ENCODE measurements at regions not wholly inside any gene's neighbourhood (a gene's known extent, or its start where the extent isn't known, plus 50 kb on each side); places are given as distances from the start of the nearest gene placed in this dataset.

GRCh38 chr14:98598576-98598975, 673.4 kb downstream of the BCL11B start:
- ATAC-seq (ENCODE audit: low FRiP score) (no peak), DNase-seq (ENCODE audit: low spot score) (no peak)
- TF ChIP-seq CTCF (IDR thresholded peaks at IDR 0.05), result no peak

GRCh38 chr14:98599082-98599481, 672.9 kb downstream of the BCL11B start:
- no peak for TF ChIP-seq CTCF (IDR thresholded peaks at IDR 0.05)
- ATAC-seq (ENCODE audit: low FRiP score) (no peak), DNase-seq (ENCODE audit: low spot score) (no peak)

- ATAC-seq (ENCODE audit: low FRiP score), result no peak
- no peak for TF ChIP-seq CTCF (IDR thresholded peaks at IDR 0.05)
- no peak for DNase-seq (ENCODE audit: low spot score)
These were observed 669.0 kb downstream of the BCL11B start for GRCh38 chr14:98602983-98603382.

GRCh38 chr14:98605043-98605442, 667.0 kb downstream of the BCL11B start:
- no peak for TF ChIP-seq CTCF (IDR thresholded peaks at IDR 0.05)
- ATAC-seq (ENCODE audit: low FRiP score) (no peak), DNase-seq (ENCODE audit: low spot score) (no peak)

GRCh38 chr14:98606041-98606640, 665.9 kb downstream of the BCL11B start:
- no peak for ATAC-seq (ENCODE audit: low FRiP score)
- DNase-seq (ENCODE audit: low spot score), result no peak
- TF ChIP-seq CTCF (IDR thresholded peaks at IDR 0.05), result no peak

- no peak for DNase-seq (ENCODE audit: low spot score)
- TF ChIP-seq CTCF (IDR thresholded peaks at IDR 0.05), result no peak
- no peak for ATAC-seq (ENCODE audit: low FRiP score)
These were observed 665.2 kb downstream of the BCL11B start for GRCh38 chr14:98606816-98607215.

- no peak for DNase-seq (ENCODE audit: low spot score)
- TF ChIP-seq CTCF (IDR thresholded peaks at IDR 0.05), result no peak
These were observed 664.6 kb downstream of the BCL11B start for GRCh38 chr14:98607341-98607910.

More at GRCh38 chr14:98607341-98607910, 664.6 kb downstream of the BCL11B start:
- ATAC-seq (ENCODE audit: low FRiP score), result no peak

Data from omental fat pad (tissue), 3 donors.